SK-N-MC (cell line): ENCODE measurements at regions not wholly inside any gene's neighbourhood (a gene's known extent, or its start where the extent isn't known, plus 50 kb on each side); places are given as distances from the start of the nearest gene placed in this dataset.

Source experiments
- EZH2 ChIP-seq: fragments of 200-600 bp; sonication (generic); IDR thresholded peaks from one replicate; pipeline ENCODE4 v1.6.1; 2017; ENCODE audit warnings: antibody characterized with exemption
- POLR2AphosphoS5 ChIP-seq: IDR thresholded peaks from 2 replicates; pipeline ENCODE4 v1.6.1; 2012; ENCODE audit warnings: mild to moderate bottlenecking, low read depth, low read length, borderline replicate concordance

DNA sequence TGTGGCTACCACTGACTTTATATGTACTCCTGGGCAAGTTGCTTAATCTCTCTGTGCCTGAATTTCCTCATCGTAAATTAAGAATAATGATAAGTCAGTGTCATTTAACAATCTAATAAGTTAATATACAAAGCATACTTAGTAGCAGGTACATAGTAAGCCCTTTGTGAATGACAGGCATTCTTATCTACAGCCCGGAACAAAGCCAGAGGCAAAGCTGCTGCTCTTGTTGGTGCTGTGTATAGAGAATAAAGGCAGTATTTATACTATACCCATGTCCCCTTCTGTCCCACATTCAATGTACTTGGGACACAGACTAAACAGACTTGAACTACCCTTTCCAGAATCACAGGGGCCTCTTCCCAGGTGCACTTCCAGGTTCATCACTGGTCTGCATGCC lies 229.7 kb upstream of the NCAM1 start:
- TF ChIP-seq EZH2 (no peak), POLR2AphosphoS5 (no peak)
